IPS-15b (cell line): ENCODE measurements at regions not wholly inside any gene's neighbourhood (a gene's known extent, or its start where the extent isn't known, plus 50 kb on each side); places are given as distances from the start of the nearest gene placed in this dataset.
"Not testable (repeated sequence)": the region's sequence is repeated elsewhere in the genome, so short reads cannot be mapped to it uniquely, and the experiment has no call there.

ENCODE experiments used
- H3K27me3 ChIP-seq: one replicate; pipeline ENCODE4 v1.6.1; 2013; ENCODE audit warnings: low read length; ENCODE audit not compliant: control insufficient read depth, insufficient read depth
- H3K36me3 ChIP-seq: one replicate; pipeline ENCODE4 v1.6.1; 2013; ENCODE audit warnings: low read length; ENCODE audit not compliant: control insufficient read depth, insufficient read depth
- H3K4me1 ChIP-seq: one replicate; pipeline ENCODE4 v1.6.1; 2013; ENCODE audit warnings: mild to moderate bottlenecking, low read length; ENCODE audit not compliant: control insufficient read depth, insufficient read depth
- H3K4me3 ChIP-seq: one replicate; pipeline ENCODE4 v1.5.1; 2013; ENCODE audit warnings: low read depth, low read length
- H3K9ac ChIP-seq: one replicate; pipeline ENCODE4 v1.6.1; 2013; ENCODE audit warnings: low read depth, mild to moderate bottlenecking, low read length
- H3K9me3 ChIP-seq: one replicate; pipeline ENCODE4 v1.6.1; 2013; ENCODE audit warnings: mild to moderate bottlenecking, low read length; ENCODE audit not compliant: control insufficient read depth, insufficient read depth

- not testable (repeated sequence) for H3K9me3 ChIP-seq, H3K4me1 ChIP-seq, H3K36me3 ChIP-seq, H3K27me3 ChIP-seq, H3K4me3 ChIP-seq, H3K9ac ChIP-seq
Observed at GRCh38 chr11:109967136-109967535, 126.1 kb upstream of the ZC3H12C start.

- H3K9me3 ChIP-seq: no peaks in the 10 kb centered on the region
- H3K4me1 ChIP-seq: no peaks in the 10 kb centered on the region
- no peaks in the 10 kb centered on the region for H3K27me3 ChIP-seq
- H3K9ac ChIP-seq: no peak overlapping the region
- H3K36me3 ChIP-seq: no peaks in the 10 kb centered on the region
- no peak overlapping the region for H3K4me3 ChIP-seq
Observed at GRCh38 chr11:109968299-109968698, 124.9 kb upstream of the ZC3H12C start.

GRCh38 chr11:109968781-109969180, 124.4 kb upstream of the ZC3H12C start:
- no peaks in the 10 kb centered on the region for H3K27me3 ChIP-seq
- H3K4me3 ChIP-seq: no peak overlapping the region
- H3K9ac ChIP-seq: no peak overlapping the region
- no peaks in the 10 kb centered on the region for H3K9me3 ChIP-seq
- H3K36me3 ChIP-seq: no peaks in the 10 kb centered on the region
- no peaks in the 10 kb centered on the region for H3K4me1 ChIP-seq

- H3K4me1 ChIP-seq: no peaks in the 10 kb centered on the region
- no peaks in the 10 kb centered on the region for H3K9me3 ChIP-seq
- H3K27me3 ChIP-seq: no peaks in the 10 kb centered on the region
- no peak overlapping the region for H3K4me3 ChIP-seq
- H3K9ac ChIP-seq: no peak overlapping the region
- no peaks in the 10 kb centered on the region for H3K36me3 ChIP-seq
Observed at GRCh38 chr11:109970516-109971183, 122.5 kb upstream of the ZC3H12C start.

GRCh38 chr11:109971184-109971523, 122.0 kb upstream of the ZC3H12C start:
- Histone ChIP-seq H3K9ac (no peak overlapping the region), H3K4me1 (no peaks in the 10 kb centered on the region), H3K36me3 (no peaks in the 10 kb centered on the region), H3K27me3 (no peaks in the 10 kb centered on the region), H3K4me3 (no peak overlapping the region), H3K9me3 (no peaks in the 10 kb centered on the region)

- no peaks in the 10 kb centered on the region for H3K27me3 ChIP-seq
- H3K36me3 ChIP-seq: no peaks in the 10 kb centered on the region
- no peaks in the 10 kb centered on the region for H3K9me3 ChIP-seq
- no peak overlapping the region for H3K4me3 ChIP-seq
- no peaks in the 10 kb centered on the region for H3K4me1 ChIP-seq
- no peak overlapping the region for H3K9ac ChIP-seq
Observed at GRCh38 chr11:109972181-109972715, 120.9 kb upstream of the ZC3H12C start.

GRCh38 chr11:109972939-109973338, 120.3 kb upstream of the ZC3H12C start:
- no peaks in the 10 kb centered on the region for H3K36me3 ChIP-seq
- H3K4me3 ChIP-seq: no peak overlapping the region
- no peak overlapping the region for H3K9ac ChIP-seq
- H3K27me3 ChIP-seq: no peaks in the 10 kb centered on the region
- no peaks in the 10 kb centered on the region for H3K4me1 ChIP-seq
- H3K9me3 ChIP-seq: no peaks in the 10 kb centered on the region

- H3K4me3 ChIP-seq: no peak overlapping the region
- H3K9me3 ChIP-seq: no peaks in the 10 kb centered on the region
- H3K36me3 ChIP-seq: no peaks in the 10 kb centered on the region
- H3K9ac ChIP-seq: no peak overlapping the region
- H3K27me3 ChIP-seq: no peaks in the 10 kb centered on the region
- no peaks in the 10 kb centered on the region for H3K4me1 ChIP-seq
Observed at GRCh38 chr11:109973486-109973885, 119.7 kb upstream of the ZC3H12C start.

- Histone ChIP-seq H3K9ac (no peak overlapping the region), H3K27me3 (no peaks in the 10 kb centered on the region), H3K36me3 (no peaks in the 10 kb centered on the region), H3K4me1 (no peaks in the 10 kb centered on the region), H3K4me3 (no peak overlapping the region), H3K9me3 (no peaks in the 10 kb centered on the region)
Observed at GRCh38 chr11:109974523-109974922, 118.7 kb upstream of the ZC3H12C start.

GRCh38 chr11:109978895-109979294, 114.3 kb upstream of the ZC3H12C start:
- H3K9me3 ChIP-seq: no peaks in the 10 kb centered on the region
- no peaks in the 10 kb centered on the region for H3K36me3 ChIP-seq

GRCh38 chr11:109981031-109981636, 112.1 kb upstream of the ZC3H12C start:
- no peaks in the 10 kb centered on the region for H3K27me3 ChIP-seq
- H3K9ac ChIP-seq: no peak overlapping the region
- no peak overlapping the region for H3K4me3 ChIP-seq
- no peaks in the 10 kb centered on the region for H3K4me1 ChIP-seq
- no peaks in the 10 kb centered on the region for H3K9me3 ChIP-seq
- no peaks in the 10 kb centered on the region for H3K36me3 ChIP-seq

More at GRCh38 chr11:109978895-109979294, 114.3 kb upstream of the ZC3H12C start:
- no peak overlapping the region for H3K4me3 ChIP-seq
- H3K4me1 ChIP-seq: no peaks in the 10 kb centered on the region
- H3K27me3 ChIP-seq: no peaks in the 10 kb centered on the region
- H3K9ac ChIP-seq: no peak overlapping the region

- no peaks in the 10 kb centered on the region for H3K27me3 ChIP-seq
- no peaks in the 10 kb centered on the region for H3K36me3 ChIP-seq
- H3K9ac ChIP-seq: no peak overlapping the region
- no peaks in the 10 kb centered on the region for H3K4me1 ChIP-seq
- no peaks in the 10 kb centered on the region for H3K9me3 ChIP-seq
- H3K4me3 ChIP-seq: no peak overlapping the region
Observed at GRCh38 chr11:109983358-109983757, 109.8 kb upstream of the ZC3H12C start.
